HEK293 (cell line): ENCODE measurements at regions not wholly inside any gene's neighbourhood (a gene's known extent, or its start where the extent isn't known, plus 50 kb on each side); places are given as distances from the start of the nearest gene placed in this dataset.

ENCODE experiments used
- CTCF ChIP-seq: fragments of 450-650 bp; formaldehyde crosslinking; IDR thresholded peaks from 2 replicates; pipeline ENCODE4 v1.5.1; 2016; ENCODE audit warnings: missing biosample characterization, missing genetic modification characterization
- ELK4 ChIP-seq: IDR thresholded peaks from 2 replicates; pipeline ENCODE4 v1.6.1; 2011; ENCODE audit warnings: mild to moderate bottlenecking, low read depth, low read length, borderline replicate concordance
- OVOL3 ChIP-seq: fragments of 450-650 bp; formaldehyde crosslinking; IDR thresholded peaks from 2 replicates; pipeline ENCODE4 v1.5.1; 2016; ENCODE audit warnings: missing biosample characterization, missing genetic modification characterization
- PBX3 ChIP-seq: sonication (generic); formaldehyde crosslinking; IDR thresholded peaks from 2 replicates; pipeline ENCODE4 v1.8.1; 2022; ENCODE audit warnings: mild to moderate bottlenecking, moderate library complexity, missing genetic modification reagents
- SP2 ChIP-seq: fragments of 450-650 bp; formaldehyde crosslinking; IDR thresholded peaks from 2 replicates; pipeline ENCODE4 v1.5.1; 2016; ENCODE audit warnings: missing biosample characterization, missing genetic modification characterization
- ZNF600 ChIP-seq: fragments of 450-650 bp; formaldehyde crosslinking; IDR thresholded peaks from 2 replicates; pipeline ENCODE4 v1.5.1; 2016; ENCODE audit warnings: missing biosample characterization, missing genetic modification characterization

GRCh38 chrX:96094616-96095015 is 590.0 kb upstream of the DIAPH2 start:
- no peak for TF ChIP-seq PBX3
- no peak for TF ChIP-seq CTCF (tag by site-specific recombination)
- no peak for TF ChIP-seq SP2
- no peak for TF ChIP-seq OVOL3
- no peak for TF ChIP-seq ELK4
- no peak for TF ChIP-seq ZNF600 (tag by site-specific recombination)
